Endothelial cell of umbilical vein (primary cell): ENCODE measurements at regions not wholly inside any gene's neighbourhood (a gene's known extent, or its start where the extent isn't known, plus 50 kb on each side); places are given as distances from the start of the nearest gene placed in this dataset.

ENCODE experiments used
- BruUV-seq: library from RNA; stranded (reverse); fragments of 400-500 nt; replicated peaks from 2 replicates; lab custom pipeline; 2021; lab: Mats Ljungman, UMichigan
- CTCF ChIA-PET: fragments of 300-600, 350-600 bp; sonication (Branson Sonifier 250); formaldehyde crosslinking; loops from one replicate; lab custom pipeline; 2021; ENCODE audit warnings: antibody characterized with exemption, inconsistent platforms; lab: Charles Lee
- POLR2A ChIA-PET: fragments of 300-600, 350-600 bp; sonication (Branson Sonifier 250); formaldehyde crosslinking; loops from one replicate; lab custom pipeline; 2021; ENCODE audit warnings: antibody characterized with exemption, inconsistent platforms; lab: Charles Lee
- DNase-seq: peaks from one replicate; pipeline ENCODE4 v3.0.0-alpha.2; 2011; ENCODE audit warnings: low read depth, low spot score
- FAIRE-seq: peaks from 2 replicates; lab custom pipeline; 2011; peaks lifted over from hg19 to GRCh38; lab: Jason Lieb, UNC
- H2AFZ ChIP-seq: 2 replicates; pipeline ENCODE4 v1.6.0; 2012; ENCODE audit warnings: low read depth, low read length, control low read depth, inconsistent platforms
- H3K27ac ChIP-seq: 2 replicates; pipeline ENCODE4 v1.5.1; 2011; ENCODE audit warnings: low read depth, mild to moderate bottlenecking, control low read depth, low read length, moderate library complexity; ENCODE audit not compliant: insufficient read depth
- H3K27me3 ChIP-seq, 2 experiments: 2 replicates each; pipeline versions ENCODE4 v1.6.0 to v1.6.1; 2011; ENCODE audit warnings: low read length in 2 of 2, mixed read lengths in 1 of 2; ENCODE audit not compliant: control insufficient read depth in 2 of 2, insufficient read depth in 2 of 2
- H3K36me3 ChIP-seq, 2 experiments: 2 replicates in 1 of 2; 3 replicates in 1 of 2; pipeline ENCODE4 v1.5.1; 2011; ENCODE audit warnings: low read length in 2 of 2, mild to moderate bottlenecking in 1 of 2, moderate library complexity in 1 of 2; ENCODE audit not compliant: control insufficient read depth in 2 of 2, insufficient read depth in 2 of 2; ENCODE audit errors: extremely low read depth in 1 of 2
- H3K4me1 ChIP-seq: 3 replicates; pipeline ENCODE4 v1.5.1; 2011; ENCODE audit warnings: mild to moderate bottlenecking, low read length; ENCODE audit not compliant: control insufficient read depth, insufficient read depth; ENCODE audit errors: extremely low read depth
- H3K4me2 ChIP-seq: 2 replicates; pipeline ENCODE4 v1.6.1; 2011; ENCODE audit warnings: low read length, control low read depth, mixed read lengths; ENCODE audit not compliant: insufficient read depth
- H3K4me3 ChIP-seq, 3 experiments: fragments of 200-600 bp in 1 of 3; sonication (generic), shearing (Covaris generic) in 1 of 3; replicated peaks in 1 of 3; 2 replicates each; pipeline ENCODE4 v1.5.1; 2011 to 2016; ENCODE audit warnings: control low read depth in 3 of 3, low read length in 3 of 3, mild to moderate bottlenecking in 2 of 3, inconsistent platforms in 1 of 3, low read depth in 1 of 3, moderate library complexity in 1 of 3; ENCODE audit not compliant: insufficient read depth in 1 of 3
- H3K79me2 ChIP-seq: 2 replicates; pipeline ENCODE4 v1.6.0; 2012; ENCODE audit warnings: low read length, inconsistent platforms; ENCODE audit not compliant: control insufficient read depth, insufficient read depth
- H3K9ac ChIP-seq: replicated peaks from 2 replicates; pipeline ENCODE3; 2011; ENCODE audit warnings: low read length, control low read depth; ENCODE audit not compliant: insufficient read depth; ENCODE audit errors: extremely low read depth
- H3K9me1 ChIP-seq: replicated peaks from 3 replicates; pipeline ENCODE4 v1.6.0; 2011; ENCODE audit warnings: mild to moderate bottlenecking, low read length; ENCODE audit not compliant: control insufficient read depth, insufficient read depth; ENCODE audit errors: extremely low read depth
- H3K9me3 ChIP-seq: replicated peaks from 2 replicates; pipeline ENCODE4 v1.5.1; 2012; ENCODE audit warnings: low read length, inconsistent platforms; ENCODE audit not compliant: control insufficient read depth, insufficient read depth
- H4K20me1 ChIP-seq: replicated peaks from 2 replicates; pipeline ENCODE3; 2011; ENCODE audit warnings: mild to moderate bottlenecking, low read length; ENCODE audit not compliant: control insufficient read depth, insufficient read depth; ENCODE audit errors: extremely low read depth
- CTCF ChIP-seq, 2 donors: IDR thresholded peaks; 1 replicate in 1 of 2; 2 replicates in 1 of 2; pipeline ENCODE4 v1.5.1; 2011; ENCODE audit warnings: low read length in 2 of 2, mild to moderate bottlenecking in 2 of 2, moderate library complexity in 2 of 2, control low read depth in 1 of 2, inconsistent platforms in 1 of 2, low read depth in 1 of 2; ENCODE audit not compliant: insufficient read depth in 1 of 2; ENCODE audit errors: extremely low read depth in 1 of 2
- MYC ChIP-seq: IDR thresholded peaks from one replicate; pipeline ENCODE4 v1.6.1; 2011; ENCODE audit warnings: mild to moderate bottlenecking, low read depth, low read length
- POLR2AphosphoS5 ChIP-seq: IDR thresholded peaks from 2 replicates; pipeline ENCODE4 v1.6.1; 2012; ENCODE audit warnings: low read depth, mild to moderate bottlenecking, control low read depth, low read length, moderate library complexity; ENCODE audit not compliant: insufficient read depth
- dilution Hi-C: fragments of 300-500 bp; cut with MboI; formaldehyde crosslinking; loops from one replicate; pipeline ENCODE4 v1.15.0; 2019; ENCODE audit warnings: low sequenced_read_pairs; ENCODE audit not compliant: extremely low pct_ligation_motif_present
- intact Hi-C: fragments of 100-400 bp; cut with micrococcal nuclease; formaldehyde crosslinking; loops from one replicate; pipeline ENCODE4 v1.10.0; 2022

DNA sequence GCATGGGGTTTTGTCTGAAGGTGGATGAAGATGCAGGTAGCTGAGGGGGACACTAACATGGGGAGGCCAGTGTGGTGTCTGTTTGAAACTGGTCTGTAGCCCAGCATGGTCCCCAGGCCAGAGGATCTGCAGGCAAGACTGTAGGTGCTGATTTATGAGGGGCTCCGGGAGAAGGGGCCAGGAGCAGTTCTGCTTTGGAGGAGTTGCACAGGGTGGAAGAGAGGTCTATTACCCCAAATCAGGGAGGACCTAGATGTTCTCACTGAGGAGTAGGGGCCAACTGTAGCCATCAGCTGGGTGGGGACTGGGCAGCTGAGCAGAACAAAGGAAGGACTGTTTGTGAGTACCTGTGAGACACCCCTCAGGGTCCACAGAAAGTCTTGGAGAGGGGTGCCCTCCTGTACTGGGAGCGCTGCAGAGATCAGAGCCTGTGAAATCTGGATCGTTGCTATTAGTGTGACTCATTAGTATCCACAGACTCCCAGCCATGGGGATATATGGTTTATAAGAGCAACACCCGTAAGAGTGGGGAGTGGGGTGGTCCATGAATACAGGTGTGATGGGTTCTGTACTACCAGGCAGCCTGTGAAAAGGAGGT lies 64.3 kb upstream of the IRF2BP2 start:
- Histone ChIP-seq H3K27ac (no peak overlapping the region), H3K27me3 (no peaks in the 10 kb centered on the region), H3K9me1 (no peaks in the 10 kb centered on the region), H4K20me1 (no peaks in the 10 kb centered on the region), H3K9ac (no peak overlapping the region), H3K79me2 (no peaks in the 10 kb centered on the region), H3K4me2 (no peak overlapping the region), H3K9me3 (no peaks in the 10 kb centered on the region), H2AFZ (no peak overlapping the region), H3K4me3 (no peak overlapping the region), H3K4me1 (peaks cover 3% of the 10 kb centered on the region), H3K36me3 (no peaks in the 10 kb centered on the region)
- intact Hi-C loops: no loop called here
- POLR2A ChIA-PET: no interaction called here
- FAIRE-seq (no peak), DNase-seq (no peak)
- CTCF ChIA-PET: no interaction called here
- BruUV-seq: no TSS peak
- TF ChIP-seq MYC: no peak
- TF ChIP-seq POLR2AphosphoS5: no peak
- dilution Hi-C loops: no loop called here

GRCh38 chr1:234672349-234673135 lies 62.6 kb upstream of the IRF2BP2 start:
- dilution Hi-C loops: no loop called here
- CTCF ChIA-PET: no interaction called here

More at GRCh38 chr1:234672349-234673135, 62.6 kb upstream of the IRF2BP2 start:
- H3K79me2 ChIP-seq: no peaks in the 10 kb centered on the region
- POLR2A ChIA-PET: no interaction called here
- no peak overlapping the region for H3K27ac ChIP-seq
- TF ChIP-seq CTCF (IDR thresholded peaks at IDR 0.05; ENCODE audit: extremely low read depth in 1 of 2, insufficient read depth in 1 of 2, low read depth in 1 of 2, low read length in 2 of 2): no peak
- H3K4me1 ChIP-seq: peaks cover 3% of the 10 kb centered on the region
- no peaks in the 10 kb centered on the region for H4K20me1 ChIP-seq
- no peak overlapping the region for H3K4me3 ChIP-seq
- FAIRE-seq (no peak), DNase-seq (no peak)
- BruUV-seq: no TSS peak
- H3K27me3 ChIP-seq: no peaks in the 10 kb centered on the region
- no peaks in the 10 kb centered on the region for H3K9me3 ChIP-seq
- no peak overlapping the region for H3K4me2 ChIP-seq
- H2AFZ ChIP-seq: no peak overlapping the region
- no peak overlapping the region for H3K9ac ChIP-seq
- H3K9me1 ChIP-seq: no peaks in the 10 kb centered on the region
- intact Hi-C loops: no loop called here
- no peaks in the 10 kb centered on the region for H3K36me3 ChIP-seq
